Esophagus muscularis mucosa (tissue), 4 donors: ENCODE measurements at regions not wholly inside any gene's neighbourhood (a gene's known extent, or its start where the extent isn't known, plus 50 kb on each side); places are given as distances from the start of the nearest gene placed in this dataset.

Experiments used
- DNase-seq: peaks from one replicate; pipeline ENCODE4 v3.0.0-alpha.2; 2017; ENCODE audit errors: extremely low spot score
- H3K27ac ChIP-seq, 4 donors: fragments of 200-600 bp; sonication (generic); replicated peaks in 1 of 4; 1 replicate in 3 of 4; 2 replicates in 1 of 4; pipeline ENCODE4 v1.5.1; 2016 to 2019; ENCODE audit warnings: mild to moderate bottlenecking in 1 of 4
- H3K27me3 ChIP-seq, 4 donors: fragments of 200-600 bp; sonication (generic); one replicate each; pipeline versions ENCODE4 v1.5.1 to v1.6.0; 2016 to 2019
- H3K36me3 ChIP-seq, 4 donors: fragments of 200-600 bp; sonication (generic); one replicate each; pipeline ENCODE4 v1.5.1; 2016 to 2019
- H3K4me1 ChIP-seq, 4 donors: fragments of 200-600 bp; sonication (generic); one replicate each; pipeline ENCODE4 v1.5.1; 2016 to 2019
- H3K4me3 ChIP-seq, 4 donors: fragments of 200-600 bp; sonication (generic); 1 replicate in 2 of 4; 2 replicates in 2 of 4; pipeline ENCODE4 v1.5.1; 2016 to 2019; ENCODE audit warnings: mild to moderate bottlenecking in 4 of 4, moderate library complexity in 1 of 4
- H3K9me3 ChIP-seq, 4 donors: fragments of 200-600 bp; sonication (generic); 1 replicate in 3 of 4; 2 replicates in 1 of 4; pipeline ENCODE4 v1.5.1; 2016 to 2019
- CTCF ChIP-seq, 3 experiments: fragments of 200-600 bp in 2 of 3; fragments of 450-650 bp in 1 of 3; sonication (generic) in 2 of 3; IDR thresholded peaks; one replicate each; pipeline ENCODE4 v1.5.1; 2017 to 2019; ENCODE audit warnings: antibody characterized with exemption in 3 of 3, mild to moderate bottlenecking in 2 of 3, moderate library complexity in 1 of 3
- EP300 ChIP-seq: sonication (generic); formaldehyde crosslinking; IDR thresholded peaks from one replicate; pipeline ENCODE4 v1.6.1; 2017; ENCODE audit warnings: antibody characterized with exemption
- POLR2A ChIP-seq: fragments of 450-650 bp; IDR thresholded peaks from one replicate; pipeline ENCODE4 v1.6.1; 2017; ENCODE audit warnings: antibody characterized with exemption, moderate library complexity, mild to moderate bottlenecking, low read depth
- POLR2AphosphoS5 ChIP-seq, 2 donors: sonication (generic); formaldehyde crosslinking; IDR thresholded peaks; one replicate each; pipeline ENCODE4 v1.6.1; 2017; ENCODE audit warnings: antibody characterized with exemption in 2 of 2
- WGBS: methylation state at CpG from one replicate; pipeline ENCODE4 v1.1.5; 2018; 5-methylcytosine and 5-hydroxymethylcytosine counted together
- intact Hi-C: fragments of 100-400 bp; cut with DNase I; formaldehyde crosslinking; loops from one replicate; pipeline ENCODE4 v1.15.1; 2023

GRCh38 chr12:77686760-77687159 lies 143.9 kb upstream of the NAV3 start:
- TF ChIP-seq POLR2AphosphoS5 (IDR thresholded peaks at IDR 0.05) = no peak
- no peak for TF ChIP-seq EP300
- TF ChIP-seq CTCF (IDR thresholded peaks at IDR 0.05) = no peak
- TF ChIP-seq POLR2A = no peak
- no peaks in the 10 kb centered on the region for H3K9me3 ChIP-seq
- intact Hi-C loops = no loop called here
- no peaks in the 10 kb centered on the region for H3K4me1 ChIP-seq
- H3K27ac ChIP-seq = no peak overlapping the region
- no peaks in the 10 kb centered on the region for H3K36me3 ChIP-seq
- no peak for DNase-seq
- H3K27me3 ChIP-seq = no peaks in the 10 kb centered on the region
- WGBS = 91% methylated on average over 2 of the region's 2 CpGs
- H3K4me3 ChIP-seq = no peak overlapping the region

- Histone ChIP-seq H3K4me1 (no peaks in the 10 kb centered on the region), H3K36me3 (no peaks in the 10 kb centered on the region), H3K27ac (no peak overlapping the region), H3K9me3 (no peaks in the 10 kb centered on the region), H3K4me3 (no peak overlapping the region), H3K27me3 (no peaks in the 10 kb centered on the region)
- intact Hi-C loops = no loop called here
- no peak for TF ChIP-seq CTCF (IDR thresholded peaks at IDR 0.05)
- no peak for TF ChIP-seq POLR2AphosphoS5 (IDR thresholded peaks at IDR 0.05)
- TF ChIP-seq EP300 = no peak
- no peak for TF ChIP-seq POLR2A
- WGBS = 96% methylated on average over 2 of the region's 2 CpGs
- no peak for DNase-seq
Measured at GRCh38 chr12:77685901-77686300, 144.8 kb upstream of the NAV3 start.

GRCh38 chr12:77685112-77685511 lies 145.6 kb upstream of the NAV3 start:
- no peak for DNase-seq

GRCh38 chr12:77682488-77682887 lies 148.2 kb upstream of the NAV3 start:
- Histone ChIP-seq H3K9me3 (no peaks in the 10 kb centered on the region), H3K27ac (no peak overlapping the region), H3K4me1 (no peaks in the 10 kb centered on the region), H3K27me3 (no peaks in the 10 kb centered on the region), H3K36me3 (no peaks in the 10 kb centered on the region), H3K4me3 (no peak overlapping the region)
- no peak for DNase-seq
- intact Hi-C loops = no loop called here
- TF ChIP-seq CTCF (IDR thresholded peaks at IDR 0.05) (no peak), POLR2A (no peak), EP300 (no peak), POLR2AphosphoS5 (IDR thresholded peaks at IDR 0.05) (no peak)

More at GRCh38 chr12:77685112-77685511, 145.6 kb upstream of the NAV3 start:
- Histone ChIP-seq H3K27me3 (no peaks in the 10 kb centered on the region), H3K4me1 (no peaks in the 10 kb centered on the region), H3K27ac (no peak overlapping the region), H3K36me3 (no peaks in the 10 kb centered on the region), H3K4me3 (peak overlapping the region in 1 of 4 donors; percentile 13), H3K9me3 (no peaks in the 10 kb centered on the region)
- TF ChIP-seq POLR2A (no peak), CTCF (IDR thresholded peaks at IDR 0.05) (peak in 2 of 3 experiments; percentile 17 to 44)
- intact Hi-C loops = no loop called here
- WGBS = 19% methylated on average over 6 of the region's 6 CpGs

- TF ChIP-seq EP300 (no peak), CTCF (IDR thresholded peaks at IDR 0.05) (no peak), POLR2AphosphoS5 (IDR thresholded peaks at IDR 0.05) (no peak), POLR2A (no peak)
Measured at GRCh38 chr12:77681726-77682125, 149.0 kb upstream of the NAV3 start.

More at GRCh38 chr12:77681726-77682125, 149.0 kb upstream of the NAV3 start:
- Histone ChIP-seq H3K4me1 (no peaks in the 10 kb centered on the region), H3K36me3 (no peaks in the 10 kb centered on the region), H3K9me3 (no peaks in the 10 kb centered on the region), H3K4me3 (no peak overlapping the region), H3K27me3 (no peaks in the 10 kb centered on the region), H3K27ac (no peak overlapping the region)
- intact Hi-C loops = no loop called here
- DNase-seq = no peak
- WGBS = 95% methylated on average over 2 of the region's 2 CpGs
